HG02642 (cell line): ENCODE measurements at regions not wholly inside any gene's neighbourhood (a gene's known extent, or its start where the extent isn't known, plus 50 kb on each side); places are given as distances from the start of the nearest gene placed in this dataset.

Experiments used
- ATAC-seq: cut with Tn5 transposase; IDR thresholded peaks from one replicate; pipeline ENCODE4 v1.9.1; 2021; ENCODE audit warnings: mild to moderate bottlenecking; ENCODE audit not compliant: unreplicated experiment, poor library complexity

DNA sequence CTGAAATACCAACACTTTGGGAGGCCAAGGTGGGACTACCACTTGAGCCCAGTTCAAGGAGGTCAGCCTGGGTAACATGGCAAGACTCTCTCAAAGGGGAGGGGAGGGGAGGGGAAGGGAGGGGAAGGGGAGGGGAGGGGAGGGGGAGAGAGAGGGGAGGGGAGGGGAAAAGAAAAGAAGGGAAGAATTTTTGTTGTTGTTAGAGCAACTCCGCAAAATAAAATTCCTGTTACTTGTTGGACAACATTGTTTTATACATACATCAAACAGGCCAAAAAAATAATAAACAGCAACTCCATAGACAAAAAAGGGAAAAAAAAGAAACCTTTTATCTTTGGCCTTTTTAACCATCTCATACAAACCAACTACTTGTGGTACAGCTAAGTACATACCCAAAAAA lies 57.3 kb upstream of the TRIM24 start:
- no peak for ATAC-seq

DNA sequence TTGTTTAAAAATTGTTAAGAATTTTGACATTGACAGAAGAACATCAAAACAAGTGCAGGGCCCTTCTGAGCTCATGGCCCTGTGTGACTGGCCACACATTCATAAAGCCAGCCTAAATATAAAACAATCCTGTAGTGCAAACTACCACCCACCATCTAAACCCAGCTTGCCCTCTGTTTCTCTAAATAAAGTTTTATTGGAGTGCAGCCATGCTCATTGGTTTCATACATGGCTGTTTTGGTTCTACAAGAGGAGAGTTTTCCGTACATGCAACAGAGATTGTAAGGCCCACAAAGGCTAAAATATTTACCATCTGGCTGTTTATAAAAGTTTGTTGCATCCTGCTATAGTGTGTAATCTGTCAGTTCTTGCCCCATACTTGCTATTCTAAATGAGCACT lies 54.6 kb upstream of the TRIM24 start:
- no peak for ATAC-seq

DNA sequence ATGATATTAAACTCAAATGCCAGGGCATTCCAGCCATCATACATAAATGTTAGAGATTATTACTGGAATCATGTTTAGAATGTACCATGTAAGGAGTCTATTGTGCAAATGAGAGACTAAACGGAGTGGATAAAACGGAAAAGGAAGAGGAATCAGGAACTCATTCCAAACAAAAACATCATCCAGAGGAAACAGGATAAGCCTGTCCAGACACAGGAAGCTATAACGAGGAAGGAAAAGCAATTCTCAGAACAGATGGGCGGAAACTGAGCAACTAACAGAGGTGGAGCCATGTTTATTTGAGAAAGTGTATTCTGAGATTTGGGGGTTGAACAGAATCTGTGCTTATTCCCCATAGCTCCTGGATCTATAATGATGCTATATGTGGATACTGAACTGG lies 52.3 kb upstream of the TRIM24 start:
- no peak for ATAC-seq
